Choroid plexus epithelial cell (primary cell): ENCODE measurements at regions not wholly inside any gene's neighbourhood (a gene's known extent, or its start where the extent isn't known, plus 50 kb on each side); places are given as distances from the start of the nearest gene placed in this dataset.

Experiments used
- DNase-seq: peaks from one replicate; pipeline ENCODE4 v3.0.0-alpha.2; 2010; ENCODE audit warnings: low read depth
- H3K4me3 ChIP-seq: 2 replicates; pipeline ENCODE4 v1.5.1; 2011; ENCODE audit warnings: low read depth, mild to moderate bottlenecking, control low read depth, low read length, moderate library complexity
- TF ChIP-seq, protein P1 (sequence below): conservative IDR thresholded peaks from 2 replicates; pipeline ENCODE4 v1.5.1; 2011; ENCODE audit warnings: low read depth, mild to moderate bottlenecking, control low read depth, inconsistent platforms, low read length, moderate library complexity

DNA sequence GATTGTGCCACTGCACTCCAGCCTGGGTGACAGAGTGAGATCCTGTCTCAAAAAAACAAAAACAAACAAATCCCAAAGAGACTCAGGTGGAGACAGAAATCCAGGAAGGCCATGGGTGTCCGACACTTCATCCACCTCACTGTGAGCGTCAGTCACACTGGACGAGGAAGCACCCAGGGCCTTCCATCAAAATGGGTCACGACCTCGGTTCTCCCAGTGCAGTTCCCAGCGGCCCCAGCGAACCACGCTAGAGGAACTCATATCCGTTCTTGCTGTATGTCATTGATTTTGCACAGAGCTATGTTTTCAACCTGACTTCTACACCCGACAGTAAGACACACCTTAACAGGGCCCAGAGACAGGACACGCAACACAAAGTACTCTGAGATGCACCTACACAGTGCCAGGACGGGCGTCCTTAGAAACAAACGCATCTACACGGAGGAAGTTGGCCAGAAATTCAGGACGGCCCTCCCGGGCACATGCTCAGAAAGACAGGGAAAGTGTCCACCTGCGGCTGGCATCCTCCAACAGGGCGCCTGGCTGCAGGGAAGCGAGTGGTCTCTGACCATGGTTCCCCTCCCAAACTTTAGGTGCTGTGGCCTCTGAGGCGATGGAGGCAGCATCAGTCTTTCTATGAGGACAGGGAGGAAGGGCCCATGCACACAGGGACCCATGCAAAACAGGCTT is 410.5 kb downstream of the CTTN start:
- H3K4me3 ChIP-seq: no peak overlapping the region
- no peak for DNase-seq
- TF ChIP-seq, protein P1, sequence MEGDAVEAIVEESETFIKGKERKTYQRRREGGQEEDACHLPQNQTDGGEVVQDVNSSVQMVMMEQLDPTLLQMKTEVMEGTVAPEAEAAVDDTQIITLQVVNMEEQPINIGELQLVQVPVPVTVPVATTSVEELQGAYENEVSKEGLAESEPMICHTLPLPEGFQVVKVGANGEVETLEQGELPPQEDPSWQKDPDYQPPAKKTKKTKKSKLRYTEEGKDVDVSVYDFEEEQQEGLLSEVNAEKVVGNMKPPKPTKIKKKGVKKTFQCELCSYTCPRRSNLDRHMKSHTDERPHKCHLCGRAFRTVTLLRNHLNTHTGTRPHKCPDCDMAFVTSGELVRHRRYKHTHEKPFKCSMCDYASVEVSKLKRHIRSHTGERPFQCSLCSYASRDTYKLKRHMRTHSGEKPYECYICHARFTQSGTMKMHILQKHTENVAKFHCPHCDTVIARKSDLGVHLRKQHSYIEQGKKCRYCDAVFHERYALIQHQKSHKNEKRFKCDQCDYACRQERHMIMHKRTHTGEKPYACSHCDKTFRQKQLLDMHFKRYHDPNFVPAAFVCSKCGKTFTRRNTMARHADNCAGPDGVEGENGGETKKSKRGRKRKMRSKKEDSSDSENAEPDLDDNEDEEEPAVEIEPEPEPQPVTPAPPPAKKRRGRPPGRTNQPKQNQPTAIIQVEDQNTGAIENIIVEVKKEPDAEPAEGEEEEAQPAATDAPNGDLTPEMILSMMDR: no peak

DNA sequence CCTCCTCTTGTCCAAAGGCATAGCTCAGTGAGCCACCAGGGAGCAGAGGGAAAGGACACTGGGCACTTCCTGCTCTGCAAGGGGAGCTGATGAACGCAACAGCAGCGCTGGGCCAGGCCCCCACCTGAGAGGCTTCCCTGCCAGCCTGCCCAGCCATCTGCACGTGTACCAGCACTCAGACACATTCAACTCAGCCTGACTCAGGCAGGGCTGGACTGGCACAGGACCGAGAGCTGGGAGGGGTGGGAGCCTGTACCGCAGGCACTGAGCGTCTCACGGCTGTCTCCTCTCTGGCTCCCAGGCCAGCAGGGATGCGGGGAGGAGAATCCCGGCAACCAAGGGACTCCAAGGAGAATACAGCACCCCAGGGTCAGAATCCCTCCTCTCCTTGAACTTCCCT is 411.8 kb downstream of the CTTN start:
- H3K4me3 ChIP-seq: no peak overlapping the region
- TF ChIP-seq, protein P1: no peak
- no peak for DNase-seq

DNA sequence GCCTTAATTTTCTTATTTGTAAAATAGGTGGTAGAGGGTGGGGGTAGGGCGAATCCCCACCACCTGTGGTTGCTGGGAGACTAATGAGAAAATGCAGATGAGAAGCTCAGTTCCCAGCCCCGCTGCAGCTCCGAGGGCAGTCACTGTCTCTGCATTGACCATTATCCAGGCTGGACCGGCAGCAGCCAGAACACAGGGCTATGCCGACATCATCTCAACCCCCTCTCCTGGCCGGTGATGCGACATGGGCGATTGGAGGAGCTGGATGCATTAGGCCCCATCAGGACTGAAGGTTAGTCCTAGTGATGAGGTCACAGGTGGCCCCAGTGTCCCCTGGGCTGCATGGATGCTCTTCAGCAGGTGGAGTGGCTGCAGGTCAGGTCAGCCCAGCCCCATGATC is 412.4 kb downstream of the CTTN start:
- no peak overlapping the region for H3K4me3 ChIP-seq
- TF ChIP-seq, protein P1: no peak
- no peak for DNase-seq

DNA sequence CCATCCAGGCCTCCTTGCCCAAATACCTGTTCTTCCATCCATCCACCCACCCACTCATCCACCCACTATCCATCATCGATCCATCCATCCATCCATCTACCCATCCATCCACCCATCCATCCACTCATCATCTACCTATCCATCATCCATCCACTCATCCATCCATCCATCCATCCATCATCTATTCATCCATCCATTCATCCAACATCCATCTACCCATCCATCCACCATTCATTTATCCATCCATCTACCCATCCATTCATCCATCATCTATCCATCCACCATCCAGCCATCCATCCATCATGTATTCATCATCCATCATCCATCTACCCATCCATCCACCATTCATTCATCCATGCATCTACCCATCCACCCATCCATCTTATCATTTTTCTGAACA is 413.2 kb downstream of the CTTN start:
- H3K4me3 ChIP-seq: no peak overlapping the region
- no peak for DNase-seq
- TF ChIP-seq, protein P1: no peak

DNA sequence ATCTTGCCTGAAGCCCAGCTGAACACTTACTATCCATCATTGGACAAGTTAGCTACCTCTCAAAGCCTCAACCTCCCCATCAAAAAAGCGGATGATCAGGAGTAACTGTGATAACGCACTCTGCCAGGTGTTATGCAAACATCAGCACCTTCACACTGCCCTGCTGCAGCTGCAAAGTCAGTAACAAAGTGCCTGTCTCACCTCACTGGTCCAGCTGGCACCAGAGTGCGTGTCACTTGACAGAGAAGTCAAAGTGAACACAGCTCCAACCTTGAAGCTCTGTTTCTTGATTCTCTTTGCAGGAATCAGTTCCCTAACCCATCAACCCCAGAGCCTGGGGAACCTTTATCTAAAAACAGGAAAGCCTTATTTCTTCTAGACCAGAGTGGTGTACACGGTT is 413.6 kb downstream of the CTTN start:
- TF ChIP-seq, protein P1: no peak
- no peak for DNase-seq
- no peak overlapping the region for H3K4me3 ChIP-seq

DNA sequence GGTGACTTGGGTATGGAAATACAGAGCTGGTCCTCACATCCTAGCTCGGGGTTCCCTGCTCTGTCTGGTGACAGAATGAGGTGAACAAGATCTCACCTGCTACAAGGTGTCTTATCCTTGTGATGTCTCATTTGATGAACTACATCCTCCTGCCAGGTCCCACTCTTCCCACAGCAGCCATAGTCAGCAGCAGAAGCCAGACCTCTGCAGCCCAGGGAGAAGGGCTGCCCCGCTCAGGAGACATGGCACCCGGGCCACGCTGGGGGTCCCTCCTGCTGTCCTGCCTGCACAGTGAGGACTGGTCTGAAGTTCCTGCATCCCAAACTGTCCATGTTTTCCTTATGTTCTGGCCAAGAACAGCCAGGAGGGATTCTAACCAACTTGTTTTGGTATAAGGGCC is 414.1 kb downstream of the CTTN start:
- DNase-seq: no peak
- H3K4me3 ChIP-seq: no peak overlapping the region
- TF ChIP-seq, protein P1: no peak

DNA sequence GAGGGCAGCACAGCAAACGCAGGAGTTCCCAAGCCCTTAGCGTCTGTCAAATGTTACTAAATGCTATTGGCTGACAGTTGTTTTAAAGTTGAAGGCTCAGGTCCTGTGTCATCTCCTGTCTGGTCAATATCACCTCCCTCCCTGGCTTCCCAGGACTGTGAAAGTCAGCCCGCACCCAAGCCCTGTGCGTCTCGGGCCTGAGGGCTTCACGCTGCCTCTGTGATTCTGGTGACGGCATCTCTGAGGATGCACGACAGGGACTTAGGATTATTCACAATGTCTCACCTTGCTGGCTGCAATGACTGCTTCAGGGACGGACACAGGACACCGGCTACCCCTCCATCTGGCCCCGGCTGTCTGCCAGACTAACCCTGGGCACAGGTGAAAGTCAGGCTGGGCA is 415.3 kb downstream of the CTTN start:
- no peak for DNase-seq
- no peak overlapping the region for H3K4me3 ChIP-seq
- TF ChIP-seq, protein P1: no peak
